ENCODE measurements at regions not wholly inside any gene's neighbourhood (a gene's known extent, or its start where the extent isn't known, plus 50 kb on each side); places are given as distances from the start of the nearest gene placed in this dataset.
"Not testable (repeated sequence)": the region's sequence is repeated elsewhere in the genome, so short reads cannot be mapped to it uniquely, and the experiment has no call there.

DNA sequence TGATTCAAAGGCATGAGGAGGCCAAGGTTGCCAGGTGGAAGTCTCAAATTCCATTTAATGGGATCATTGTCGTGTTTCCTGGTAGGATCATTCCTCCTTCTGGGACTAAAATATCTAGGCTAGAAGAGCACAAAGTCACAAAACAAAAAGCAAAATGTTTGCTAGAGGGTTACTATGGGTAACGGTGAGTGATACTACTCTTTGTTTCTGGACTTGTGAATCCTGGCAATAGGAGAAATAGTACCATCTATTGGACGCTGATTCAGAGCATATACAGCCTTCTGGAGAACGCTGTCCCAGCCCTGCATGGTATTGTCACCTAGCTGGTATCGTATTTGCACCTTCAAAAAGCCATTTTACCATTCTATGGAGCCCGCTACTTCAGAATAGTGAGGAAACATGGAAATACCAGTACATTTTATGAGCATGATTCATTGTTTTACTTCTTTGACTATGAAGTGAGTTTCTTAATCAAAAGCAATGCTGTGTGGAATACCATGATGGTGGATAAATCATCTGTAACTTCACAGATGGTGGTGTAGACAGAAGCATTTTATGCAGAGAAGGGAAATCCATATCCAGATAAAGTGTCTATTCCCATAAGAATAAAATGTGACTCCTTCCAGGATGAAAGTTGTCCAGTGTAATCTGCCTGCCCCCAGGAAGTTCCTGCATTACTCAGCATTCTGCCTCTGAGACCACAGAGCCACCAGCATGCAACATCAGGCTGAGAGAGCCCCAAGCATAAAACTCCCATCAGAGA is 361.0 kb downstream of the ETV1 start:
- Histone ChIP-seq H3K9me3 (peaks cover 0 to 5% (median 0%) of the 10 kb centered on the region in 11 donors), H3K27ac (no peak overlapping the region), H3K36me3 (no peaks in the 10 kb centered on the region), H3K4me3 (no peak overlapping the region), H3K27me3 (no peaks in the 10 kb centered on the region), H3K4me1 (no peaks in the 10 kb centered on the region)
- intact Hi-C loops (cut with DNase I), result no loop called here
- 82% methylated on average over 6 of the region's 6 CpGs for WGBS, 2 donors
- DNase-seq, result no peak
- TF ChIP-seq, protein P1, sequence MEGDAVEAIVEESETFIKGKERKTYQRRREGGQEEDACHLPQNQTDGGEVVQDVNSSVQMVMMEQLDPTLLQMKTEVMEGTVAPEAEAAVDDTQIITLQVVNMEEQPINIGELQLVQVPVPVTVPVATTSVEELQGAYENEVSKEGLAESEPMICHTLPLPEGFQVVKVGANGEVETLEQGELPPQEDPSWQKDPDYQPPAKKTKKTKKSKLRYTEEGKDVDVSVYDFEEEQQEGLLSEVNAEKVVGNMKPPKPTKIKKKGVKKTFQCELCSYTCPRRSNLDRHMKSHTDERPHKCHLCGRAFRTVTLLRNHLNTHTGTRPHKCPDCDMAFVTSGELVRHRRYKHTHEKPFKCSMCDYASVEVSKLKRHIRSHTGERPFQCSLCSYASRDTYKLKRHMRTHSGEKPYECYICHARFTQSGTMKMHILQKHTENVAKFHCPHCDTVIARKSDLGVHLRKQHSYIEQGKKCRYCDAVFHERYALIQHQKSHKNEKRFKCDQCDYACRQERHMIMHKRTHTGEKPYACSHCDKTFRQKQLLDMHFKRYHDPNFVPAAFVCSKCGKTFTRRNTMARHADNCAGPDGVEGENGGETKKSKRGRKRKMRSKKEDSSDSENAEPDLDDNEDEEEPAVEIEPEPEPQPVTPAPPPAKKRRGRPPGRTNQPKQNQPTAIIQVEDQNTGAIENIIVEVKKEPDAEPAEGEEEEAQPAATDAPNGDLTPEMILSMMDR (IDR thresholded peaks at IDR 0.05), result no peak
- ATAC-seq, result no peak

DNA sequence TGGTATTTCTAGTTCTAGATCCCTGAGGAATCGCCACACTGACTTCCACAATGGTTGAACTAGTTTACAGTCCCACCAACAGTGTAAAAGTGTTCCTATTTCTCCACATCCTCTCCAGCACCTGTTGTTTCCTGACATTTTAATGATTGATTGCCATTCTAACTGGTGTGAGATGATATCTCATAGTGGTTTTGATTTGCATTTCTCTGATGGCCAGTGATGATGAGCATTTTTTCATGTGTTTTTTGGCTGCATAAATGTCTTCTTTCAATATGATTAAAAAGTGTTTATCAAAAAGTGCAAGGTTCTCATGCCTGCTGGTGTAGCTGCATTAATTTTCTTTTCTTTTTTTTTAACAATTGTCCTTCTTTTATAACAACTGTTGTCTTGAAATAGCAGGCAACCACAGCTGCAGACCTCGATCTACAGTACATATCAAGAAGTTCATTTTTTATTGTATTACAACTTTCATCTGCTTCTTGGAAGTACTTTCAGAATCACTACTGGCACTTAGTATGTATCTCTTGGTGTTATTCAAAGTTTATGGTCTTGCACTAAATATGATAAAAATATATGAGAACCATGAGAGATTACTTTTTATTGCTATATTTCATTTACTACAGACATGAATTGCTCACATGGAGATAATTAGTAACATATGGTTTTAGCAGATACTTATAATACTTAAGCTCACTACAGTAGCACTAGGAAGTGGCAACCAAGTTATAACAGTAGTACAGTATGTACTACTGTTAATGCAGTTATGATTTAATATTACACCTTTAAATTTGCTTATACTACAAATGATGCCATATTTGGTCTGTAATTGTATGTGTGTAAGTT is 358.0 kb downstream of the ETV1 start:
- H3K4me1 ChIP-seq; DNase-seq; H3K36me3 ChIP-seq; H3K4me3 ChIP-seq; H3K27me3 ChIP-seq; intact Hi-C loops (cut with DNase I); ATAC-seq; H3K9me3 ChIP-seq; H3K27ac ChIP-seq: not testable (repeated sequence)
- WGBS, 2 donors, result 65 to 67% methylated on average over 1 of the region's 2 CpGs

GRCh38 chr7:13633857-13634256 is 355.6 kb downstream of the ETV1 start:
- Histone ChIP-seq H3K9me3 (peaks cover 0 to 5% (median 0%) of the 10 kb centered on the region in 11 donors), H3K27ac (no peak overlapping the region), H3K27me3 (no peaks in the 10 kb centered on the region), H3K4me3 (no peak overlapping the region), H3K4me1 (no peaks in the 10 kb centered on the region), H3K36me3 (no peaks in the 10 kb centered on the region)
- intact Hi-C loops (cut with DNase I), result no loop called here
- DNase-seq (no peak), ATAC-seq (no peak)
- TF ChIP-seq, protein P1 (IDR thresholded peaks at IDR 0.05), result no peak
- 79 to 85% methylated on average over 3 of the region's 3 CpGs for WGBS, 2 donors

DNA sequence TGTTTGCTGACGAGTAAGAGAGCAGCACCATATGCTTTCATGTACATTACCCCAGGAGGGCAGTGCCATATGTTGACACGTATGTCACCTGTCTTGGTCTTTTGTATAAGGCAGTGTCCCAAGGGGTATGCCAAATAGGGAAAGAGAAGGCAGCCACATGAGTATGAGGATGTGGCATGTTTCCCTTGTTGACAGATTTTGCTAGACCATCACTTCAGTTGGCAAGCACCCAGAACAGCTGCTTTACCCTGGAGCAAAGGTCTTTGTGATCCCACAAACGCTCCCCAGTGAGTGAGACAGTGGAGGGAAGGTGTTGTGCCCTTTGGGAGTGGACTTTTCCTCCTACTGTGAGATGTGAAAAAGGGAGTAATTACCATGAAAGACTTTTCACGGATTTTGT is 350.1 kb downstream of the ETV1 start:
- Histone ChIP-seq H3K36me3 (no peaks in the 10 kb centered on the region), H3K27ac (no peak overlapping the region), H3K9me3 (no peaks in the 10 kb centered on the region), H3K4me1 (peaks cover 0 to 6% (median 0%) of the 10 kb centered on the region in 9 donors), H3K27me3 (no peaks in the 10 kb centered on the region), H3K4me3 (no peak overlapping the region)
- 47 to 51% methylated on average over 4 of the region's 4 CpGs for WGBS, 2 donors
- ATAC-seq, result no peak
- TF ChIP-seq, protein P1 (IDR thresholded peaks at IDR 0.05), result no peak
- intact Hi-C loops (cut with DNase I), result no loop called here
- no peak for DNase-seq

All from heart right ventricle (tissue), 16 donors.